ENCODE measurements at regions not wholly inside any gene's neighbourhood (a gene's known extent, or its start where the extent isn't known, plus 50 kb on each side); places are given as distances from the start of the nearest gene placed in this dataset.
"Not testable (repeated sequence)": the region's sequence is repeated elsewhere in the genome, so short reads cannot be mapped to it uniquely, and the experiment has no call there.

DNA sequence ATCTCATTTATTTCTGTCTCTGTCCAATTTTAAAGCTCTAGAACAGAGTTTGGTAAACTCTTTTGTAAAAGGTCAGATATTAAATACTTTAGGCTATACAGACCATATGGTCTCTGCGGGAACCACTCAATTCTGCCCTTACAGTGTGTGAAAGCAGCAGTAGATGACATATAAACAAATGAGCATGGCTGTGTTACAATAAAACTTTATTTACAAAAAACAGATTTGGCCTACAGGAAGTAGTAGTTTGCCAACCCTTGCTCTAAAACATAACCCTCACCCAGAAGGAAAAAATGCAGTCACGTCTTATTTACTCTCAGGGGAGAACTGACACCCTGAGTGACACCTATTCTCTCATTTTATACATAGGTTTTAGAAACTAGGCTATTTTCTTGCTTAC lies 220.4 kb downstream of the DEPDC1B start:
- DNase-seq: no peak
- H2AFZ ChIP-seq: no peak overlapping the region
- H3K79me2 ChIP-seq (ENCODE audit: low read depth): no peaks in the 10 kb centered on the region
- CTCF ChIA-PET: no interaction called here
- no peaks in the 10 kb centered on the region for H3F3A ChIP-seq (ENCODE audit: insufficient read depth, low read depth)
- no peaks in the 10 kb centered on the region for H3K4me1 ChIP-seq (replicated peaks; ENCODE audit: insufficient read depth)
- no TSS peak for BruUV-seq (replicated peaks)
- no peaks in the 10 kb centered on the region for H3K9me3 ChIP-seq (ENCODE audit: insufficient read depth, low read depth)
- H4K20me1 ChIP-seq (ENCODE audit: insufficient read depth): no peaks in the 10 kb centered on the region
- H3K9me2 ChIP-seq (ENCODE audit: insufficient read depth): no peaks in the 10 kb centered on the region
- no peaks in the 10 kb centered on the region for H3K27me3 ChIP-seq (ENCODE audit: insufficient read depth, low read depth)
- H3K4me3 ChIP-seq: no peak overlapping the region
- H3K4me2 ChIP-seq: no peak overlapping the region
- no peak overlapping the region for H3K27ac ChIP-seq
- TF ChIP-seq EZH2 (IDR thresholded peaks at IDR 0.05; ENCODE audit: low read depth): no peak
- TF ChIP-seq, protein P1, sequence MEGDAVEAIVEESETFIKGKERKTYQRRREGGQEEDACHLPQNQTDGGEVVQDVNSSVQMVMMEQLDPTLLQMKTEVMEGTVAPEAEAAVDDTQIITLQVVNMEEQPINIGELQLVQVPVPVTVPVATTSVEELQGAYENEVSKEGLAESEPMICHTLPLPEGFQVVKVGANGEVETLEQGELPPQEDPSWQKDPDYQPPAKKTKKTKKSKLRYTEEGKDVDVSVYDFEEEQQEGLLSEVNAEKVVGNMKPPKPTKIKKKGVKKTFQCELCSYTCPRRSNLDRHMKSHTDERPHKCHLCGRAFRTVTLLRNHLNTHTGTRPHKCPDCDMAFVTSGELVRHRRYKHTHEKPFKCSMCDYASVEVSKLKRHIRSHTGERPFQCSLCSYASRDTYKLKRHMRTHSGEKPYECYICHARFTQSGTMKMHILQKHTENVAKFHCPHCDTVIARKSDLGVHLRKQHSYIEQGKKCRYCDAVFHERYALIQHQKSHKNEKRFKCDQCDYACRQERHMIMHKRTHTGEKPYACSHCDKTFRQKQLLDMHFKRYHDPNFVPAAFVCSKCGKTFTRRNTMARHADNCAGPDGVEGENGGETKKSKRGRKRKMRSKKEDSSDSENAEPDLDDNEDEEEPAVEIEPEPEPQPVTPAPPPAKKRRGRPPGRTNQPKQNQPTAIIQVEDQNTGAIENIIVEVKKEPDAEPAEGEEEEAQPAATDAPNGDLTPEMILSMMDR (conservative IDR thresholded peaks at IDR 0.05): no peak
- no peaks in the 10 kb centered on the region for H3K36me3 ChIP-seq (ENCODE audit: low read depth)
- intact Hi-C loops (cut with micrococcal nuclease; ENCODE audit: unreplicated experiment): no loop called here
- POLR2A ChIA-PET (ENCODE audit: unreplicated experiment): no interaction called here

DNA sequence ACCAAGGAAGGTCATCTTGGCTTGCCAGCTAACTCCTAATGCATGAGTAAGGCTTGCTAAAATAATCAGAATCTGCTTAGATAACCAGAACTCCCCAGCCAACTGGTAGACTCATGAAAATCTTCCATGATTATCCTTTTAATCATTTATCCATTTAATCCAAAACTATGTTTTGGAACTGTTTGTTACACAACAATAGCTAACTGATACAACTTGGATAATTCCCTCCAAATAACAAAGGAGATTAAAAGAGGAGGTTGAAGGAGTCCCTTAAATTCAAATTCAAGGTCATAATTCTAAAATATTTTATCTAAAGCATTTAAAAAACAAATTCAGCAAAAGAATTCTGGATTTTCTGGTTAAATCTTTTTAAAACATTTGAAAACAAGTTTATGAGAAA lies 222.1 kb downstream of the DEPDC1B start:
- H3F3A ChIP-seq (ENCODE audit: insufficient read depth, low read depth): no peaks in the 10 kb centered on the region
- no peak for DNase-seq
- no peak overlapping the region for H3K27ac ChIP-seq
- H3K9me3 ChIP-seq (ENCODE audit: insufficient read depth, low read depth): no peaks in the 10 kb centered on the region
- no peak overlapping the region for H2AFZ ChIP-seq
- no peaks in the 10 kb centered on the region for H3K79me2 ChIP-seq (ENCODE audit: low read depth)
- TF ChIP-seq, protein P1 (conservative IDR thresholded peaks at IDR 0.05): no peak
- TF ChIP-seq EZH2 (IDR thresholded peaks at IDR 0.05; ENCODE audit: low read depth): no peak
- H3K4me2 ChIP-seq: no peak overlapping the region
- no peaks in the 10 kb centered on the region for H3K27me3 ChIP-seq (ENCODE audit: insufficient read depth, low read depth)
- H3K4me3 ChIP-seq: no peak overlapping the region
- no peaks in the 10 kb centered on the region for H3K9me2 ChIP-seq (ENCODE audit: insufficient read depth)
- ChIA-PET POLR2A (ENCODE audit: unreplicated experiment) (no interaction called here), CTCF (no interaction called here)
- BruUV-seq (replicated peaks): no TSS peak
- H3K36me3 ChIP-seq (ENCODE audit: low read depth): no peaks in the 10 kb centered on the region
- intact Hi-C loops (cut with micrococcal nuclease; ENCODE audit: unreplicated experiment): no loop called here
- no peaks in the 10 kb centered on the region for H3K4me1 ChIP-seq (replicated peaks; ENCODE audit: insufficient read depth)
- H4K20me1 ChIP-seq (ENCODE audit: insufficient read depth): no peaks in the 10 kb centered on the region

DNA sequence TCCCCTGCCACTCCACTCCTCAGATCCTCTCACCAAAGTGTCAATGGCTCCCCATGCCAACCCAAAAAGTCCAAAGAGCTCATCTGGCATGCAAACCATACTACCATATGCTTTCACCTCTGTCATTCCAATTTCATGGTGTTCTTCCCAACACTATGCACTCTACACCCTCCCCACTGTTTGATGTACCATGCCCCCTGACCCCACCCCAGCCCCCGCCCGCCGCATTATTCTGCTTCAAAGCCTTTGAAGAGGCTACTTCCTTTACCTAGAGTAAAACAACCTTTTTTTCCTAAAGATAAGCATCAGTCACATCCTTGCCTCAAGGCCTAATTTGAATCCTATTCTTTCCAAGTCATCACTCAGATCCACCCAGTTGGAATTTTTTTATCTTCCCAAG lies 226.3 kb downstream of the DEPDC1B start:
- H3K9me3 ChIP-seq (ENCODE audit: insufficient read depth, low read depth): no peaks in the 10 kb centered on the region
- H2AFZ ChIP-seq: no peak overlapping the region
- H3K79me2 ChIP-seq (ENCODE audit: low read depth): no peaks in the 10 kb centered on the region
- H3K4me2 ChIP-seq: no peak overlapping the region
- no peaks in the 10 kb centered on the region for H3F3A ChIP-seq (ENCODE audit: insufficient read depth, low read depth)
- H3K4me3 ChIP-seq: no peak overlapping the region
- intact Hi-C loops (cut with micrococcal nuclease; ENCODE audit: unreplicated experiment): no loop called here
- ChIA-PET CTCF (no interaction called here), POLR2A (ENCODE audit: unreplicated experiment) (no interaction called here)
- H3K27ac ChIP-seq: no peak overlapping the region
- no peak for DNase-seq
- TF ChIP-seq EZH2 (IDR thresholded peaks at IDR 0.05; ENCODE audit: low read depth): no peak
- TF ChIP-seq, protein P1 (conservative IDR thresholded peaks at IDR 0.05): no peak
- H3K9me2 ChIP-seq (ENCODE audit: insufficient read depth): no peaks in the 10 kb centered on the region
- no peaks in the 10 kb centered on the region for H3K27me3 ChIP-seq (ENCODE audit: insufficient read depth, low read depth)
- no TSS peak for BruUV-seq (replicated peaks)
- H4K20me1 ChIP-seq (ENCODE audit: insufficient read depth): no peaks in the 10 kb centered on the region
- H3K36me3 ChIP-seq (ENCODE audit: low read depth): no peaks in the 10 kb centered on the region
- no peaks in the 10 kb centered on the region for H3K4me1 ChIP-seq (replicated peaks; ENCODE audit: insufficient read depth)

DNA sequence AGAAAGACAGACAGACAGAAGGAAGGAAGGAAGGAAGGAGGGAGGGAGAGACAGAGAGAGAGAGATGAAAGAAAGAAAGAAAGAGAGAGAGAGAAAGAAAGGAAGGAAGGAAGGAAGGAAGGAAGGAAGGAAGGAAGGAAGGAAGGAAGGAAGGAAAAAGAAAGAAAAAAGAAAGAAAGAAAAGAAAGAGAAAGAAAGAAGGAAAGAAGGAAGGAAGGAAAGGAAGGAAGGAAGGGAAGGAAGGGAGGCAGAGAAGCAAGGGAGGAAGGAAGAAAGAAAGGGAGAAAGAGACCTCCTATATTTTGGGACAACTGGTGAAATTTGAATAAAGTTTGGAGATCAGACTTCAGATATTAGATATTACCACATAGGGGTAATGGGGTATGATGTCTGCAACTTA lies 226.9 kb downstream of the DEPDC1B start:
- CTCF ChIA-PET: not testable (repeated sequence)

More for the DNA sequence above, 226.9 kb downstream of the DEPDC1B start:
- H3K79me2 ChIP-seq (ENCODE audit: low read depth); H3K4me2 ChIP-seq; H3K27ac ChIP-seq; intact Hi-C loops (cut with micrococcal nuclease; ENCODE audit: unreplicated experiment); POLR2A ChIA-PET (ENCODE audit: unreplicated experiment); H3K9me3 ChIP-seq (ENCODE audit: insufficient read depth, low read depth); H3K27me3 ChIP-seq (ENCODE audit: insufficient read depth, low read depth); H4K20me1 ChIP-seq (ENCODE audit: insufficient read depth); BruUV-seq (replicated peaks); H2AFZ ChIP-seq; H3K36me3 ChIP-seq (ENCODE audit: low read depth); H3F3A ChIP-seq (ENCODE audit: insufficient read depth, low read depth); H3K9me2 ChIP-seq (ENCODE audit: insufficient read depth); DNase-seq; H3K4me3 ChIP-seq; H3K4me1 ChIP-seq (replicated peaks; ENCODE audit: insufficient read depth): not testable (repeated sequence)
